CD4-positive, alpha-beta memory T cell (primary cell): ENCODE measurements at regions not wholly inside any gene's neighbourhood (a gene's known extent, or its start where the extent isn't known, plus 50 kb on each side); places are given as distances from the start of the nearest gene placed in this dataset.

Experiments
- CTCF ChIA-PET: fragments of 350-600 bp; sonication (Branson Sonifier 250); formaldehyde crosslinking; loops from one replicate; lab custom pipeline; 2021; ENCODE audit warnings: inconsistent platforms; ENCODE audit not compliant: partially characterized antibody; lab: Charles Lee
- POLR2A ChIA-PET: fragments of 350-600 bp; sonication (Branson Sonifier 250); formaldehyde crosslinking; loops from one replicate; lab custom pipeline; 2021; ENCODE audit not compliant: partially characterized antibody; lab: Charles Lee
- DNase-seq, 5 donors: peaks; one replicate each; pipeline versions ENCODE4 v3.0.0 to v3.0.0-alpha.2; 2020 to 2022; ENCODE audit warnings: mixed read lengths in 1 of 5
- H3K27ac ChIP-seq: one replicate; pipeline ENCODE4 v1.7.0; 2013; ENCODE audit warnings: low read depth, low read length
- H3K27me3 ChIP-seq: 2 replicates; pipeline ENCODE4 v1.7.0; 2013; ENCODE audit warnings: mild to moderate bottlenecking, low read length, moderate library complexity; ENCODE audit not compliant: insufficient read depth
- H3K36me3 ChIP-seq: 2 replicates; pipeline ENCODE4 v1.7.0; 2013; ENCODE audit warnings: mild to moderate bottlenecking, low read length, moderate library complexity; ENCODE audit not compliant: insufficient read depth
- H3K4me1 ChIP-seq: 2 replicates; pipeline ENCODE4 v1.7.0; 2013; ENCODE audit warnings: mild to moderate bottlenecking, low read length, moderate library complexity; ENCODE audit not compliant: insufficient read depth
- H3K4me3 ChIP-seq, 2 donors: one replicate each; pipeline ENCODE4 v1.7.0; 2013; ENCODE audit warnings: low read length in 2 of 2, mild to moderate bottlenecking in 1 of 2
- H3K9me3 ChIP-seq, 2 donors: one replicate each; pipeline ENCODE4 v1.7.0; 2013; ENCODE audit warnings: low read length in 2 of 2, control low read depth in 1 of 2; ENCODE audit not compliant: control insufficient read depth in 1 of 2
- H3K27ac Mint-ChIP-seq, 7 donors: one replicate each; pipeline ENCODE4 v1.8.0; 2020 to 2021; ENCODE audit warnings: mixed read lengths in 7 of 7, mild to moderate bottlenecking in 6 of 7, inconsistent platforms in 3 of 7, moderate library complexity in 3 of 7
- H3K27me3 Mint-ChIP-seq, 2 donors: one replicate each; pipeline ENCODE4 v1.8.0; 2020 to 2021; ENCODE audit warnings: mixed read lengths in 2 of 2
- H3K36me3 Mint-ChIP-seq, 2 donors: one replicate each; pipeline ENCODE4 v1.8.0; 2020 to 2021; ENCODE audit warnings: mixed read lengths in 2 of 2, inconsistent platforms in 1 of 2, mild to moderate bottlenecking in 1 of 2
- H3K4me1 Mint-ChIP-seq, 4 donors: one replicate each; pipeline ENCODE4 v1.8.0; 2020 to 2021; ENCODE audit warnings: mixed read lengths in 4 of 4, mild to moderate bottlenecking in 1 of 4
- H3K4me3 Mint-ChIP-seq, 8 donors: one replicate each; pipeline ENCODE4 v1.8.0; 2020 to 2021; ENCODE audit warnings: mixed read lengths in 8 of 8, mild to moderate bottlenecking in 7 of 8, moderate library complexity in 6 of 8, inconsistent platforms in 3 of 8
- H3K9me3 Mint-ChIP-seq, 8 donors: one replicate each; pipeline ENCODE4 v1.8.0; 2020 to 2021; ENCODE audit warnings: mixed read lengths in 8 of 8, mild to moderate bottlenecking in 5 of 8, inconsistent platforms in 3 of 8, moderate library complexity in 1 of 8
- intact Hi-C: fragments of 100-400 bp; cut with micrococcal nuclease; formaldehyde crosslinking; loops from one replicate; pipeline ENCODE4 v1.15.1; 2023

GRCh38 chr4:128350449-128351045 is 62.9 kb upstream of the PGRMC2 start:
- H3K4me1 Mint-ChIP-seq: no peaks in the 10 kb centered on the region
- no peak overlapping the region for H3K4me3 ChIP-seq
- POLR2A ChIA-PET: no interaction called here

GRCh38 chr4:128349921-128350320 is 62.3 kb upstream of the PGRMC2 start:
- H3K27ac ChIP-seq: no peak overlapping the region
- H3K4me3 Mint-ChIP-seq: peak overlapping the region in 1 of 8 donors; percentile 18
- H3K4me1 Mint-ChIP-seq: no peaks in the 10 kb centered on the region
- H3K36me3 ChIP-seq: no peaks in the 10 kb centered on the region
- intact Hi-C loops: no loop called here
- no peaks in the 10 kb centered on the region for H3K9me3 ChIP-seq
- H3K9me3 Mint-ChIP-seq: no peaks in the 10 kb centered on the region
- no peaks in the 10 kb centered on the region for H3K27me3 Mint-ChIP-seq
- H3K27me3 ChIP-seq: no peaks in the 10 kb centered on the region
- ChIA-PET CTCF (no interaction called here), POLR2A (no interaction called here)
- no peak for DNase-seq
- no peak overlapping the region for H3K27ac Mint-ChIP-seq
- no peak overlapping the region for H3K4me3 ChIP-seq
- H3K36me3 Mint-ChIP-seq: peaks cover 0 to 4% of the 10 kb centered on the region in 2 donors
- H3K4me1 ChIP-seq: no peaks in the 10 kb centered on the region

More at GRCh38 chr4:128350449-128351045, 62.9 kb upstream of the PGRMC2 start:
- H3K36me3 ChIP-seq: no peaks in the 10 kb centered on the region
- Mint-ChIP-seq H3K4me3 (no peak overlapping the region), H3K27me3 (no peaks in the 10 kb centered on the region), H3K36me3 (peaks cover 0 to 4% of the 10 kb centered on the region in 2 donors), H3K9me3 (no peaks in the 10 kb centered on the region), H3K27ac (no peak overlapping the region)
- no peaks in the 10 kb centered on the region for H3K4me1 ChIP-seq
- H3K27me3 ChIP-seq: no peaks in the 10 kb centered on the region
- CTCF ChIA-PET: no interaction called here
- intact Hi-C loops: no loop called here
- DNase-seq: no peak
- no peak overlapping the region for H3K27ac ChIP-seq
- H3K9me3 ChIP-seq: no peaks in the 10 kb centered on the region

GRCh38 chr4:128347930-128348660 is 60.5 kb upstream of the PGRMC2 start:
- Mint-ChIP-seq H3K9me3 (no peaks in the 10 kb centered on the region), H3K4me3 (no peak overlapping the region), H3K27ac (no peak overlapping the region), H3K36me3 (peaks cover 0 to 4% of the 10 kb centered on the region in 2 donors), H3K4me1 (no peaks in the 10 kb centered on the region), H3K27me3 (no peaks in the 10 kb centered on the region)
- H3K4me1 ChIP-seq: no peaks in the 10 kb centered on the region
- no peak overlapping the region for H3K27ac ChIP-seq
- ChIA-PET CTCF (no interaction called here), POLR2A (no interaction called here)
- H3K4me3 ChIP-seq: no peak overlapping the region
- DNase-seq: no peak
- no peaks in the 10 kb centered on the region for H3K36me3 ChIP-seq
- H3K9me3 ChIP-seq: no peaks in the 10 kb centered on the region
- intact Hi-C loops: no loop called here
- no peaks in the 10 kb centered on the region for H3K27me3 ChIP-seq

- Mint-ChIP-seq H3K27me3 (no peaks in the 10 kb centered on the region), H3K9me3 (no peaks in the 10 kb centered on the region), H3K36me3 (peaks cover 0 to 4% of the 10 kb centered on the region in 2 donors), H3K4me1 (no peaks in the 10 kb centered on the region), H3K4me3 (no peak overlapping the region), H3K27ac (no peak overlapping the region)
- Histone ChIP-seq H3K9me3 (no peaks in the 10 kb centered on the region), H3K27ac (no peak overlapping the region), H3K27me3 (no peaks in the 10 kb centered on the region), H3K36me3 (no peaks in the 10 kb centered on the region), H3K4me3 (no peak overlapping the region), H3K4me1 (no peaks in the 10 kb centered on the region)
- no peak for DNase-seq
- POLR2A ChIA-PET: no interaction called here
- intact Hi-C loops: no loop called here
- CTCF ChIA-PET: no interaction called here
Measured at GRCh38 chr4:128347175-128347868, 59.7 kb upstream of the PGRMC2 start.

GRCh38 chr4:128346054-128346716 is 58.6 kb upstream of the PGRMC2 start:
- Histone ChIP-seq H3K4me1 (no peaks in the 10 kb centered on the region), H3K9me3 (no peaks in the 10 kb centered on the region), H3K36me3 (no peaks in the 10 kb centered on the region), H3K4me3 (no peak overlapping the region), H3K27ac (no peak overlapping the region), H3K27me3 (no peaks in the 10 kb centered on the region)
- CTCF ChIA-PET: no interaction called here
- Mint-ChIP-seq H3K9me3 (peaks cover 0 to under 1% (median 0%) of the 10 kb centered on the region in 8 donors), H3K4me3 (no peak overlapping the region), H3K4me1 (no peaks in the 10 kb centered on the region), H3K36me3 (peaks cover 0 to 4% of the 10 kb centered on the region in 2 donors), H3K27ac (no peak overlapping the region), H3K27me3 (no peaks in the 10 kb centered on the region)
- no peak for DNase-seq
- intact Hi-C loops: no loop called here
- POLR2A ChIA-PET: no interaction called here

GRCh38 chr4:128345650-128346049 is 58.0 kb upstream of the PGRMC2 start:
- no peaks in the 10 kb centered on the region for H3K27me3 ChIP-seq
- ChIA-PET CTCF (no interaction called here), POLR2A (no interaction called here)
- no peaks in the 10 kb centered on the region for H3K36me3 ChIP-seq
- no peak for DNase-seq
- intact Hi-C loops: no loop called here
- H3K27ac Mint-ChIP-seq: no peak overlapping the region
- no peaks in the 10 kb centered on the region for H3K27me3 Mint-ChIP-seq
- no peak overlapping the region for H3K27ac ChIP-seq
- no peaks in the 10 kb centered on the region for H3K4me1 ChIP-seq
- no peaks in the 10 kb centered on the region for H3K9me3 ChIP-seq
- H3K36me3 Mint-ChIP-seq: peaks cover 0 to 4% of the 10 kb centered on the region in 2 donors
- H3K4me3 ChIP-seq: no peak overlapping the region
- no peaks in the 10 kb centered on the region for H3K4me1 Mint-ChIP-seq
- peaks cover 0 to 2% (median 0%) of the 10 kb centered on the region in 8 donors for H3K9me3 Mint-ChIP-seq
- no peak overlapping the region for H3K4me3 Mint-ChIP-seq

- intact Hi-C loops: no loop called here
- Histone ChIP-seq H3K4me1 (no peaks in the 10 kb centered on the region), H3K27ac (no peak overlapping the region), H3K9me3 (no peaks in the 10 kb centered on the region), H3K27me3 (no peaks in the 10 kb centered on the region), H3K4me3 (no peak overlapping the region), H3K36me3 (no peaks in the 10 kb centered on the region)
- Mint-ChIP-seq H3K27me3 (no peaks in the 10 kb centered on the region), H3K4me3 (no peak overlapping the region), H3K27ac (peak overlapping the region in 1 of 7 donors; percentile 20), H3K9me3 (peaks cover 0 to 2% (median 0%) of the 10 kb centered on the region in 8 donors), H3K4me1 (no peaks in the 10 kb centered on the region), H3K36me3 (peaks cover 0 to 4% of the 10 kb centered on the region in 2 donors)
- POLR2A ChIA-PET: no interaction called here
- CTCF ChIA-PET: no interaction called here
- DNase-seq: no peak
Measured at GRCh38 chr4:128342762-128343161, 55.1 kb upstream of the PGRMC2 start.
